PC-3 (cell line): ENCODE measurements at regions not wholly inside any gene's neighbourhood (a gene's known extent, or its start where the extent isn't known, plus 50 kb on each side); places are given as distances from the start of the nearest gene placed in this dataset.

Source experiments
- ATAC-seq: fragments of 200-7000 bp; cut with Tn5 transposase; 2 replicates; pipeline ENCODE4 v1.9.1; 2020; ENCODE audit warnings: mild to moderate bottlenecking, moderate library complexity
- BruUV-seq: library from RNA; stranded (reverse); fragments of 400-500 nt; replicated peaks from 2 replicates; lab custom pipeline; 2021; lab: Mats Ljungman, UMichigan
- CTCF ChIA-PET: fragments of 300-600 bp; sonication (Branson Sonifier 250); formaldehyde crosslinking; loops from one replicate; lab custom pipeline; 2022; ENCODE audit warnings: antibody characterized with exemption; lab: Charles Lee
- POLR2A ChIA-PET: fragments of 300-600 bp; sonication (Branson Sonifier 250); formaldehyde crosslinking; loops from one replicate; lab custom pipeline; 2022; ENCODE audit warnings: antibody characterized with exemption; ENCODE audit not compliant: unreplicated experiment; lab: Charles Lee
- DNase-seq: peaks from one replicate; pipeline ENCODE4 v3.0.0-alpha.2; 2015
- H2AFZ ChIP-seq: fragments of 300-600 bp; sonication (generic); 2 replicates; pipeline ENCODE4 v1.6.0; 2016; ENCODE audit warnings: antibody characterized with exemption, low read length
- H3F3A ChIP-seq: fragments of 300-600 bp; sonication (generic); one replicate; pipeline ENCODE4 v1.6.0; 2017; ENCODE audit warnings: antibody characterized with exemption, low read length, control low read depth, mild to moderate bottlenecking; ENCODE audit not compliant: unreplicated experiment
- H3K27ac ChIP-seq: fragments of 300-600 bp; sonication (generic); 2 replicates; pipeline ENCODE4 v1.5.1; 2016; ENCODE audit warnings: mild to moderate bottlenecking, low read length
- H3K27me3 ChIP-seq: fragments of 300-600 bp; sonication (generic); 2 replicates; pipeline ENCODE4 v1.6.1; 2016; ENCODE audit warnings: low read length, mixed read lengths
- H3K36me3 ChIP-seq: fragments of 300-600 bp; sonication (generic); 2 replicates; pipeline ENCODE4 v1.6.1; 2016; ENCODE audit warnings: low read depth, mixed run types, low read length, mixed read lengths
- H3K4me1 ChIP-seq: fragments of 300-600 bp; sonication (generic); 2 replicates; pipeline ENCODE4 v1.5.1; 2016; ENCODE audit warnings: low read length; ENCODE audit not compliant: insufficient read depth
- H3K4me2 ChIP-seq: fragments of 300-600 bp; sonication (generic); 2 replicates; pipeline ENCODE4 v1.6.0; 2016; ENCODE audit warnings: low read length
- H3K4me3 ChIP-seq: fragments of 300-600 bp; sonication (generic); 2 replicates; pipeline ENCODE4 v1.5.1; 2016; ENCODE audit warnings: mild to moderate bottlenecking, low read length, mixed read lengths
- H3K79me2 ChIP-seq: fragments of 300-600 bp; sonication (generic); 2 replicates; pipeline ENCODE4 v1.6.1; 2017; ENCODE audit warnings: low read length, mixed read lengths
- H3K9ac ChIP-seq: fragments of 300-600 bp; sonication (generic); 2 replicates; pipeline ENCODE4 v1.6.0; 2016; ENCODE audit warnings: mild to moderate bottlenecking, low read length
- H3K9me2 ChIP-seq: fragments of 300-600 bp; sonication (generic); replicated peaks from 2 replicates; pipeline ENCODE4 v1.6.1; 2016; ENCODE audit warnings: mixed run types, low read length, mixed read lengths
- H3K9me3 ChIP-seq: fragments of 300-600 bp; sonication (generic); 2 replicates; pipeline ENCODE4 v1.6.1; 2016; ENCODE audit warnings: low read length, mixed read lengths
- H4K20me1 ChIP-seq: fragments of 300-600 bp; sonication (generic); 2 replicates; pipeline ENCODE4 v1.6.1; 2016; ENCODE audit warnings: low read length, mixed read lengths
- EZH2 ChIP-seq: fragments of 300-600 bp; sonication (generic); IDR thresholded peaks from one replicate; pipeline ENCODE4 v1.6.1; 2017; ENCODE audit warnings: antibody characterized with exemption, mild to moderate bottlenecking, low read length; ENCODE audit not compliant: unreplicated experiment
- EZH2phosphoT487 ChIP-seq: fragments of 300-600 bp; sonication (generic); IDR thresholded peaks from 2 replicates; pipeline ENCODE4 v1.6.1; 2018; ENCODE audit warnings: mild to moderate bottlenecking, antibody characterized with exemption, low read length, borderline replicate concordance
- intact Hi-C: fragments of 100-400 bp; cut with micrococcal nuclease; formaldehyde crosslinking; loops from 2 replicates; pipeline ENCODE4 v1.9.0; 2023
- TF ChIP-seq, protein P1 (sequence below): fragments of 300-600 bp; sonication (generic); conservative IDR thresholded peaks from 2 replicates; pipeline ENCODE4 v1.5.1; 2017; ENCODE audit warnings: antibody characterized with exemption, low read depth, mild to moderate bottlenecking, low read length

DNA sequence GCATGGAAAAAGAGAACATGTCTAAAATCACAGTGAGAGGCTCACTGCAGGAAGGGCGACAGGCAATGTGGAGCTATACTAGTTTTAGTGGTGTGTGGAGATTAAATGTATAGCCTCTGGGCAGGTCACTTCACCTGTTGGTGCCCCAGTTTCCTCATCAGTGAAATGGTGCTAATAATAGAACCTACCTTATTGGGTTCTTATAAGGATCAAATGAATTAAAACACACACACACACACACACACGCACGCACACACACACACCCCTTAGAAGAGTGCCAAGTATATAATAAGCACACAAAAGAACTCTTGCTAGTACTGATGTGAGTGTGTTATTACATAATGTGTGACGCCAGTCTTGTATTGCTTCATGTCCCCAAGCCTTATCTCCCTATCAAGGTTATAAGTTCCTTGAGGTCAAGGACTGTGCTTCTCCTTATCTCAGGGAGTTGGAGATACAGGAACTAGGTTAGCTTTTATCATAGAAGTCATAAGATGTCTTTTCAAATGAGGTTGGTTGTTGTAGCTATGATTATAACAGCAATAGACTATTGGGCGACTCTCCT lies 98.0 kb upstream of the CXCR4 start:
- ChIA-PET CTCF (no interaction called here), POLR2A (no interaction called here)
- no peak overlapping the region for H3K27ac ChIP-seq
- no TSS peak for BruUV-seq
- TF ChIP-seq, protein P1, sequence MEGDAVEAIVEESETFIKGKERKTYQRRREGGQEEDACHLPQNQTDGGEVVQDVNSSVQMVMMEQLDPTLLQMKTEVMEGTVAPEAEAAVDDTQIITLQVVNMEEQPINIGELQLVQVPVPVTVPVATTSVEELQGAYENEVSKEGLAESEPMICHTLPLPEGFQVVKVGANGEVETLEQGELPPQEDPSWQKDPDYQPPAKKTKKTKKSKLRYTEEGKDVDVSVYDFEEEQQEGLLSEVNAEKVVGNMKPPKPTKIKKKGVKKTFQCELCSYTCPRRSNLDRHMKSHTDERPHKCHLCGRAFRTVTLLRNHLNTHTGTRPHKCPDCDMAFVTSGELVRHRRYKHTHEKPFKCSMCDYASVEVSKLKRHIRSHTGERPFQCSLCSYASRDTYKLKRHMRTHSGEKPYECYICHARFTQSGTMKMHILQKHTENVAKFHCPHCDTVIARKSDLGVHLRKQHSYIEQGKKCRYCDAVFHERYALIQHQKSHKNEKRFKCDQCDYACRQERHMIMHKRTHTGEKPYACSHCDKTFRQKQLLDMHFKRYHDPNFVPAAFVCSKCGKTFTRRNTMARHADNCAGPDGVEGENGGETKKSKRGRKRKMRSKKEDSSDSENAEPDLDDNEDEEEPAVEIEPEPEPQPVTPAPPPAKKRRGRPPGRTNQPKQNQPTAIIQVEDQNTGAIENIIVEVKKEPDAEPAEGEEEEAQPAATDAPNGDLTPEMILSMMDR = no peak
- no peak for TF ChIP-seq EZH2
- TF ChIP-seq EZH2phosphoT487 = no peak
- ATAC-seq = no peak
- peaks cover 74% of the 10 kb centered on the region for H3K27me3 ChIP-seq
- intact Hi-C loops = no loop called here
- H3K4me3 ChIP-seq = no peak overlapping the region
- H3K4me1 ChIP-seq = no peaks in the 10 kb centered on the region
- no peak overlapping the region for H2AFZ ChIP-seq
- H3K36me3 ChIP-seq = no peaks in the 10 kb centered on the region
- no peak overlapping the region for H3K4me2 ChIP-seq
- DNase-seq = no peak
- no peaks in the 10 kb centered on the region for H3K9me3 ChIP-seq
- no peak overlapping the region for H3K9ac ChIP-seq
- no peaks in the 10 kb centered on the region for H3K9me2 ChIP-seq
- H3K79me2 ChIP-seq = no peaks in the 10 kb centered on the region
- H3F3A ChIP-seq = no peaks in the 10 kb centered on the region
- no peaks in the 10 kb centered on the region for H4K20me1 ChIP-seq

DNA sequence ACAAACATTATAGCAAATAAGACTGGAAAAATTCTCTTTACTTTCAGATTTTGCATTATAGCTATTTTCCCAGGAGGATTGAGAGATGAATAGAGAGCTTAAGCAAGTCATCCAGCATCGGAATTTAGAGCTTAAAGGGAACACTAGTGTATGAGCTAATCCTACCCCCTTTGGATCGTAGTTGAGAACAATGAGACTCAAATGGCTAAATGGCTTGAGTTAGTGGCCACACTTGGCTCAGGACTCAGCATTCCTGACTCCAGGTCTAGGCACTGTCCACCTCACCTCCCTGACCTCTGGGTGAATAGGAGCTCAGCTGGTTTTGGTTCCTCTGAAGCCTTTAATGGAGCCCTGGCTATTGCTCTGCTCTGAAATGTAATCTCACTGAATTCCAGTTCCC lies 97.5 kb upstream of the CXCR4 start:
- Histone ChIP-seq H3K79me2 (no peaks in the 10 kb centered on the region), H3K27ac (no peak overlapping the region), H3K4me1 (no peaks in the 10 kb centered on the region), H2AFZ (no peak overlapping the region), H3K4me3 (no peak overlapping the region), H3K27me3 (peaks cover 71% of the 10 kb centered on the region), H4K20me1 (no peaks in the 10 kb centered on the region), H3K9ac (no peak overlapping the region), H3K4me2 (no peak overlapping the region), H3K9me3 (no peaks in the 10 kb centered on the region), H3K9me2 (no peaks in the 10 kb centered on the region), H3F3A (no peaks in the 10 kb centered on the region), H3K36me3 (no peaks in the 10 kb centered on the region)
- TF ChIP-seq, protein P1 = no peak
- TF ChIP-seq EZH2phosphoT487 (no peak), EZH2 (no peak)
- ChIA-PET POLR2A (no interaction called here), CTCF (no interaction called here)
- intact Hi-C loops = no loop called here
- no TSS peak for BruUV-seq
- DNase-seq = no peak
- no peak for ATAC-seq

DNA sequence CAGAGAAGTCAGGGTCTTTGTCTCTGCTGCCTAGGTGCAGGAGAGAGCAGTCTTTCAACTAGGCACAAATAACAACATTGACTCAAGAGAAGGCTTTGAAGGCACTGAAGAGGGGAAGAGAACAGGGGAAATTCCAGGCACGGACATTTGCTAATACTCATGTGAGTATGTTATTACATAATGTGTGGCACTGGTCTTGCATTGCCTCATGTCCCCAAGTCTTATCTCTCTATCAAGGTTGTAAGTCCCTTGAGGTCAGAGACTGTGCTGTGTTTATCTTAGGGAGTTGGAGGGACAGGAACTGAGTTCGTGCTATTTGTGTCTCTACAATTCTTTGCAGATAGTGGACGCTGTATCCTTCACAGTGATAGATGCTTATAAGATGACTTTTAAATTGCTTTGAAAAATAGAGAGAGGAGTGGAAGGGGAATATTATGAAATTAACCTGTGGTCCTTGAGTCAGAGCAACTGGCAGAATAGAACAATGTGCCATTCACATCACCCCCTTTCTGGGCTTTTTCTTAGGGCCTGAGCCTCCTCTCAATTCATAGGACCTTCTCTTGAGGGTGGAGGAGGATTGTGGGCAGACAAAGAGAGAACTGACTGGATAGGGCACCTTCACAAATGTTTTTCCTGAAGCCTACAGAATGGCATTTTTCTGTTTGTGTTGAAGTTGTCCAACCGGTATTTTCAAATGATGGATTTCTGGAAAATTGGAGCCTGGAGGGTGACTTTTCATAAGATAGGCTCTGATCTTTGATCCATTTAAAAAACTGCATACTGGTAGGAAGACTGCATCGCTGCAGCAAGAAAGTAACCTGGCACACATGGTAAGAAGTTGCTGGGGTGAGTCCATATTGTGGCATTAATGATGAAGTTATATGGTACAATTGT lies 96.6 kb upstream of the CXCR4 start:
- H2AFZ ChIP-seq = no peak overlapping the region
- H3K4me1 ChIP-seq = no peaks in the 10 kb centered on the region
- H3K9me2 ChIP-seq = no peaks in the 10 kb centered on the region
- ATAC-seq (no peak), DNase-seq (no peak)
- peaks cover 70% of the 10 kb centered on the region for H3K27me3 ChIP-seq
- H3K79me2 ChIP-seq = no peaks in the 10 kb centered on the region
- intact Hi-C loops = no loop called here
- no peaks in the 10 kb centered on the region for H4K20me1 ChIP-seq
- no peak overlapping the region for H3K4me3 ChIP-seq
- no peak overlapping the region for H3K27ac ChIP-seq
- POLR2A ChIA-PET = no interaction called here
- H3K9me3 ChIP-seq = no peaks in the 10 kb centered on the region
- CTCF ChIA-PET = no interaction called here
- no peaks in the 10 kb centered on the region for H3F3A ChIP-seq
- BruUV-seq = no TSS peak
- H3K4me2 ChIP-seq = no peak overlapping the region
- H3K36me3 ChIP-seq = no peaks in the 10 kb centered on the region
- no peak overlapping the region for H3K9ac ChIP-seq
- no peak for TF ChIP-seq EZH2phosphoT487
- TF ChIP-seq EZH2 = no peak
- TF ChIP-seq, protein P1 = no peak
